Adipocyte (in vitro differentiated cells): ENCODE measurements at regions not wholly inside any gene's neighbourhood (a gene's known extent, or its start where the extent isn't known, plus 50 kb on each side); places are given as distances from the start of the nearest gene placed in this dataset.

ENCODE experiments used
- DNase-seq: peaks from one replicate; pipeline ENCODE4 v3.0.0-alpha.2; 2015; ENCODE audit warnings: low read depth
- H3K27me3 ChIP-seq: replicated peaks from 2 replicates; pipeline ENCODE4 v1.7.0; 2013; ENCODE audit warnings: mild to moderate bottlenecking, low read length, moderate library complexity; ENCODE audit not compliant: control insufficient read depth, insufficient read depth
- H3K36me3 ChIP-seq: 2 replicates; pipeline ENCODE4 v1.7.0; 2013; ENCODE audit warnings: low read length, mild to moderate bottlenecking, moderate library complexity; ENCODE audit not compliant: control insufficient read depth, insufficient read depth, severe bottlenecking
- H3K4me1 ChIP-seq: 2 replicates; pipeline ENCODE4 v1.7.0; 2013; ENCODE audit warnings: mild to moderate bottlenecking, low read length, moderate library complexity; ENCODE audit not compliant: control insufficient read depth, insufficient read depth
- H3K4me3 ChIP-seq: 2 replicates; pipeline ENCODE4 v1.7.0; 2013; ENCODE audit warnings: mild to moderate bottlenecking, low read length, moderate library complexity
- H3K9ac ChIP-seq: 2 replicates; pipeline ENCODE4 v1.7.0; 2013; ENCODE audit warnings: mild to moderate bottlenecking, low read length, moderate library complexity
- H3K9me3 ChIP-seq: 2 replicates; pipeline ENCODE4 v1.7.0; 2013; ENCODE audit warnings: mild to moderate bottlenecking, low read length, moderate library complexity; ENCODE audit not compliant: control insufficient read depth

GRCh38 chr17:13085578-13085977, 67.8 kb upstream of the ELAC2 start:
- Histone ChIP-seq H3K27me3 (peaks cover 4% of the 10 kb centered on the region), H3K4me3 (no peak overlapping the region), H3K36me3 (no peaks in the 10 kb centered on the region), H3K9ac (no peak overlapping the region), H3K4me1 (peaks cover 29% of the 10 kb centered on the region), H3K9me3 (no peaks in the 10 kb centered on the region)
- no peak for DNase-seq

DNA sequence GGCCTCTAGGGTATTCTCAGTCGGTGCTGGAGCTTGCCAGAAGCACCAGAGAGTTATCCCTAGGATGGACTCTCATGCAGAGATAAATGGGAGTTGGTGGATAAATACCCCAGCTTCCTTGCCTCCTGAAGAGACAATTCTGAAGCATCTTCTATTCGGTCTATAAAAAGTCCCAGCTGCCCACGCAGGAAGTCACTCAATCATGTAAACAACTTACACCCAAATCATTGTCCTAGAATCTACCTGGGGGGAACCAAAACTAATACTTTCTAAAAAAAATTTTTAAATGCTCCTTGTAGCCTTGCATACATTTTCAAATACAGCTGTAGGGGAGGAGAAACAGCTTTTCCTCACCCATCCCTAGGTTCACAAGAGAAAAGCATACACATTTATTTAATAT, 66.6 kb upstream of the ELAC2 start:
- Histone ChIP-seq H3K9ac (no peak overlapping the region), H3K9me3 (no peaks in the 10 kb centered on the region), H3K27me3 (peaks cover 7% of the 10 kb centered on the region), H3K4me3 (no peak overlapping the region), H3K36me3 (no peaks in the 10 kb centered on the region), H3K4me1 (peaks cover 24% of the 10 kb centered on the region)
- no peak for DNase-seq

DNA sequence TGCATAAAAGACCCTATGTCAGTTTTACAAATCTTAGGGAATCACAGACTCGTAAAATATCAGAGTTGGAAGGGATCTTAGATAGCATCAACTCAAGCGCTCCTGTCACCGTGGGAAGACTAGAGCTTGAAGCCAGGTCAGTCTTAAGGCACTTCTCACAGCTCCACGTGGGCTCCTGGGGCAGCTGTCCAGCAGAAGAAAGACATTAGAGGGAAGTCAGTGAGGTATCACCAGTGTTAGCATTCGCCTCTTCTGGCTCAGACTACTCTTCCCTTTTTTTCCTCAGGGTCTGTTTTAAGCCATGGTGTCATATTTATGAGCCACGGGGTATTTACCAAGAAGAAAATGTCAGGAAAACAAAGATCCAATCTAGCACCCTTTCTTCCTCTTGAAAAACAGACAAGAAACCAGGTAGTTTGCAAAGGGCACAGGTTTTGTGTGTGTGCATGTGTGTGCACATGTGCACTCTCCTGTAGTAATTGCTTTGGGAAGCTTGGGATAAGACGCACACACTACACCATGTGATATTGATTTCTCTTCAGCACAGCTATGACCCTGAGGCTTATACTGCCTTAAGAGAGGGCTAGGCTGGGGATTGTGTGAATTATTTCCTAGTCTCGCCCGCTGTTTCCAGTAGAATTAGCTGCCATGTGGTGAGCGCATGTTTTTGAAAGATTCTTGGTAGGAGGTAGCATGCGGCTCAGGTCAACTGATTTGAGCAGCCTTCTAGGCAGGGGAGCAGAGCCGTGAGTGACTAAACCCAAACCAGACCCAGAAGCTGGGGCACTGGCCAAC, 61.0 kb upstream of the ELAC2 start:
- no peak for DNase-seq
- H3K9ac ChIP-seq: no peak overlapping the region
- H3K4me1 ChIP-seq: peaks cover 1% of the 10 kb centered on the region
- peaks cover 12% of the 10 kb centered on the region for H3K27me3 ChIP-seq
- H3K9me3 ChIP-seq: no peaks in the 10 kb centered on the region
- no peaks in the 10 kb centered on the region for H3K36me3 ChIP-seq
- no peak overlapping the region for H3K4me3 ChIP-seq

- peaks cover 12% of the 10 kb centered on the region for H3K27me3 ChIP-seq
- H3K9me3 ChIP-seq: no peaks in the 10 kb centered on the region
- DNase-seq: no peak
- peaks cover 16% of the 10 kb centered on the region for H3K4me1 ChIP-seq
- no peak overlapping the region for H3K9ac ChIP-seq
- no peaks in the 10 kb centered on the region for H3K36me3 ChIP-seq
- no peak overlapping the region for H3K4me3 ChIP-seq
Measured at GRCh38 chr17:13076905-13077304, 59.1 kb upstream of the ELAC2 start.

DNA sequence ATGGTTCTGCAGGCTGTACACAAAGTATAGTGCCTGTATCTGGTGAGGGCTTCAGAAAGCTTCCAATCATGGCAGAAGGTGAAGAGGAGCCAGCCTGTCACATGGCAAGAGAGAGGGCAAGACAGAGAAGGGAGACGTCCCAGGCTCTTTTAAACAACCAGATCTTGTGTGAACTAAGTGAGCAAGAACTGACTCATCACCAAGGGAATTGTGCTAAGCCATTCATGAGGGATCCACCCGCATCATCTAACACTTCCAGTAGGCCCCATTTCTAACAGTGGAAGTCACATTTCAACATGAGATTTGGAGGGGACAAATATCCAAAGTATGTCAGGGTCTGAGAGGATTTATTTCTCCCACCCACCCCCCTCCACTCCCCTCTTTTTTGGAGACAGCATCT, 56.2 kb upstream of the ELAC2 start:
- Histone ChIP-seq H3K4me3 (no peak overlapping the region), H3K9ac (no peak overlapping the region), H3K36me3 (no peaks in the 10 kb centered on the region), H3K27me3 (peaks cover 11% of the 10 kb centered on the region), H3K9me3 (no peaks in the 10 kb centered on the region), H3K4me1 (peaks cover 16% of the 10 kb centered on the region)
- DNase-seq: peak; percentile 18

GRCh38 chr17:13073018-13073417, 55.2 kb upstream of the ELAC2 start:
- DNase-seq: no peak
- Histone ChIP-seq H3K27me3 (peaks cover 7% of the 10 kb centered on the region), H3K4me3 (no peak overlapping the region), H3K4me1 (peaks cover 16% of the 10 kb centered on the region), H3K9ac (no peak overlapping the region), H3K36me3 (no peaks in the 10 kb centered on the region), H3K9me3 (no peaks in the 10 kb centered on the region)

DNA sequence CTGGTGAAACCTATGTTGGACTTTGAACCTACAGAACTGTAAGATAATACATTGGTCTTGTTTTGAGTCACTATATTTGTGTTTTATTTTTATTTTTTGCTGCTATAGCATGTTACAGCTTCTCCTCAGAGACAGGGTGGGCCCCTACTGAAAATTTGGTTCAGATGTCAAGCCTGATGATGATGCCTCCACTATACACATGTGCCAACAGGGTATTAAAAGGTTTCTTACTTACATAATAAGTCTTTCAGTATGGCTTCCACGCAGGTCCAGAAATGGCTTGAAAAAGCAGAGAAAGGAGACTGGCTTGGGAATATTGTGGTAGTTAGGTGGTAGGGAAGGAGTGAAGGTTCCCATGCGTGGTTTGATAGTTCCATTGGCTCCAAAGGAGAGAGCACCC, 52.9 kb upstream of the ELAC2 start:
- Histone ChIP-seq H3K27me3 (peaks cover 7% of the 10 kb centered on the region), H3K36me3 (no peaks in the 10 kb centered on the region), H3K4me3 (no peak overlapping the region), H3K9me3 (no peaks in the 10 kb centered on the region), H3K4me1 (peaks cover 16% of the 10 kb centered on the region), H3K9ac (no peak overlapping the region)
- no peak for DNase-seq

- peaks cover 7% of the 10 kb centered on the region for H3K27me3 ChIP-seq
- H3K4me3 ChIP-seq: no peak overlapping the region
- peaks cover 4% of the 10 kb centered on the region for H3K4me1 ChIP-seq
- no peak for DNase-seq
- no peaks in the 10 kb centered on the region for H3K9me3 ChIP-seq
- no peaks in the 10 kb centered on the region for H3K36me3 ChIP-seq
- H3K9ac ChIP-seq: no peak overlapping the region
Measured at GRCh38 chr17:13067629-13068303, 49.9 kb upstream of the ELAC2 start.
